ENCODE measurements at regions not wholly inside any gene's neighbourhood (a gene's known extent, or its start where the extent isn't known, plus 50 kb on each side); places are given as distances from the start of the nearest gene placed in this dataset.

DNA sequence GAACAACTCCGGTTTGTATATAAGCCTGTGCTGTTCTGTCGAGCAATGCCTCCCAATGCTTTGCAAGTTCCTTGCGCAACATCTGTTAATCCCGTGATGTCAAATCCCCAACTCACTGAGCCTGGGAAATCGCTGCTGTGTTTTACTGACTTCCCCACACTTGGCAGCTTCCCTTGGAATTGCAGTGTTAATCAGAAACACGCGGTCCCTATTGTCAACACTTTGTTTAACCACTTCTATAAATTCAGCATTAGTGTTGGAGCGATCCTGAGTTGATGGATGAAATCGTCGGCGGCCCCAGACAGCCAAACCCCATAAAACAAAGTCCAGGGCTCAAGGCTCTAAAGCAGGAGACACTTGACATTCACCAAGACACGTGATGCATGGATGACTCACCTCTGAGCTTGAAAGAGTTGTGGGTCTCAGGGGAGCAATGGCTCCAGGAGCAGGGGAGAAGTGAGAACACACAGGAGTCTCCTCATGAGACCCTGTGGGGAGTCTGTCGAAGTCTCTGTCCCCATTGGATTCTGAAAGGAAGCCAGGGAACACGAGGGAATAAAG, 555.3 kb downstream of the MIAT start:
- H3K27me3 ChIP-seq, result peaks cover 0 to 7% (median 5%) of the 10 kb centered on the region in 3 donors
- in situ Hi-C loops (cut with MboI; ENCODE audit: low sequenced_read_pairs in 4 of 4), result no loop called here

GRCh38 chr22:27213294-27213693, 555.9 kb downstream of the MIAT start:
- TF ChIP-seq, protein P1, sequence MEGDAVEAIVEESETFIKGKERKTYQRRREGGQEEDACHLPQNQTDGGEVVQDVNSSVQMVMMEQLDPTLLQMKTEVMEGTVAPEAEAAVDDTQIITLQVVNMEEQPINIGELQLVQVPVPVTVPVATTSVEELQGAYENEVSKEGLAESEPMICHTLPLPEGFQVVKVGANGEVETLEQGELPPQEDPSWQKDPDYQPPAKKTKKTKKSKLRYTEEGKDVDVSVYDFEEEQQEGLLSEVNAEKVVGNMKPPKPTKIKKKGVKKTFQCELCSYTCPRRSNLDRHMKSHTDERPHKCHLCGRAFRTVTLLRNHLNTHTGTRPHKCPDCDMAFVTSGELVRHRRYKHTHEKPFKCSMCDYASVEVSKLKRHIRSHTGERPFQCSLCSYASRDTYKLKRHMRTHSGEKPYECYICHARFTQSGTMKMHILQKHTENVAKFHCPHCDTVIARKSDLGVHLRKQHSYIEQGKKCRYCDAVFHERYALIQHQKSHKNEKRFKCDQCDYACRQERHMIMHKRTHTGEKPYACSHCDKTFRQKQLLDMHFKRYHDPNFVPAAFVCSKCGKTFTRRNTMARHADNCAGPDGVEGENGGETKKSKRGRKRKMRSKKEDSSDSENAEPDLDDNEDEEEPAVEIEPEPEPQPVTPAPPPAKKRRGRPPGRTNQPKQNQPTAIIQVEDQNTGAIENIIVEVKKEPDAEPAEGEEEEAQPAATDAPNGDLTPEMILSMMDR (IDR thresholded peaks at IDR 0.05 in 4 of 5, conservative IDR thresholded peaks at IDR 0.05 in 1 of 5), result no peak
- TF ChIP-seq POLR2A (IDR thresholded peaks at IDR 0.05), result no peak
- H3K4me3 ChIP-seq, result no peak overlapping the region
- peak overlapping the region; percentile 45 to 75 (median 58) for H3K27ac ChIP-seq
- ATAC-seq, result no peak
- H3K27me3 ChIP-seq, result peaks cover 0 to 8% (median 7%) of the 10 kb centered on the region in 3 donors
- no peaks in the 10 kb centered on the region for H3K9me3 ChIP-seq
- intact Hi-C loops (cut with DNase I; ENCODE audit: low total_unique reads), result loop anchor here (5.0 kb wide), 1 partner anchor 39 kb away; no protein-coding TSS in a partner anchor
- DNase-seq, result no peak
- no peaks in the 10 kb centered on the region for H3K4me1 ChIP-seq
- in situ Hi-C loops (cut with MboI; ENCODE audit: low sequenced_read_pairs in 4 of 4), result no loop called here
- H3K36me3 ChIP-seq, result no peaks in the 10 kb centered on the region

More for the DNA sequence above, 555.3 kb downstream of the MIAT start:
- intact Hi-C loops (cut with DNase I; ENCODE audit: low total_unique reads), result loop anchor here (5.0 kb wide), 1 partner anchor 40 kb away; no protein-coding TSS in a partner anchor
- H3K9me3 ChIP-seq, result no peaks in the 10 kb centered on the region
- TF ChIP-seq POLR2A (IDR thresholded peaks at IDR 0.05), result no peak
- H3K4me1 ChIP-seq, result no peaks in the 10 kb centered on the region
- ATAC-seq (peak; percentile 64 to 68), DNase-seq (peak; percentile 71 to 73)
- no peaks in the 10 kb centered on the region for H3K36me3 ChIP-seq
- H3K27ac ChIP-seq, result peak overlapping the region; percentile 45 to 75 (median 58)
- H3K4me3 ChIP-seq, result no peak overlapping the region

- TF ChIP-seq, protein P1 (IDR thresholded peaks at IDR 0.05 in 4 of 5, conservative IDR thresholded peaks at IDR 0.05 in 1 of 5), result no peak
- no peak for TF ChIP-seq POLR2A (IDR thresholded peaks at IDR 0.05)
- no peaks in the 10 kb centered on the region for H3K4me1 ChIP-seq
- intact Hi-C loops (cut with DNase I; ENCODE audit: low total_unique reads), result loop anchor here (5.0 kb wide), 1 partner anchor 38 kb away; no protein-coding TSS in a partner anchor
These were observed 556.6 kb downstream of the MIAT start for GRCh38 chr22:27213766-27214581.

GRCh38 chr22:27214691-27215090, 557.3 kb downstream of the MIAT start:
- H3K27ac ChIP-seq, result peak overlapping the region; percentile 26 to 75 (median 58)
- peaks cover 0 to 17% (median 7%) of the 10 kb centered on the region in 3 donors for H3K27me3 ChIP-seq
- in situ Hi-C loops (cut with MboI; ENCODE audit: low sequenced_read_pairs in 4 of 4) (no loop called here), intact Hi-C loops (cut with DNase I; ENCODE audit: low total_unique reads) (loop anchor here (5.0 kb wide), 1 partner anchor 38 kb away; no protein-coding TSS in a partner anchor)
- DNase-seq, result no peak
- H3K36me3 ChIP-seq, result no peaks in the 10 kb centered on the region
- H3K9me3 ChIP-seq, result no peaks in the 10 kb centered on the region
- no peaks in the 10 kb centered on the region for H3K4me1 ChIP-seq
- ATAC-seq, result no peak
- no peak overlapping the region for H3K4me3 ChIP-seq
- TF ChIP-seq, protein P1 (IDR thresholded peaks at IDR 0.05 in 4 of 5, conservative IDR thresholded peaks at IDR 0.05 in 1 of 5), result no peak
- no peak for TF ChIP-seq POLR2A (IDR thresholded peaks at IDR 0.05)

More at GRCh38 chr22:27213766-27214581, 556.6 kb downstream of the MIAT start:
- in situ Hi-C loops (cut with MboI; ENCODE audit: low sequenced_read_pairs in 4 of 4), result no loop called here
- Histone ChIP-seq H3K36me3 (no peaks in the 10 kb centered on the region), H3K27ac (peak overlapping the region; percentile 45 to 75 (median 58)), H3K27me3 (peaks cover 0 to 15% (median 7%) of the 10 kb centered on the region in 3 donors), H3K4me3 (no peak overlapping the region), H3K9me3 (no peaks in the 10 kb centered on the region)
- peak; percentile 46 to 56 for ATAC-seq
- peak; percentile 13 to 68 for DNase-seq

DNA sequence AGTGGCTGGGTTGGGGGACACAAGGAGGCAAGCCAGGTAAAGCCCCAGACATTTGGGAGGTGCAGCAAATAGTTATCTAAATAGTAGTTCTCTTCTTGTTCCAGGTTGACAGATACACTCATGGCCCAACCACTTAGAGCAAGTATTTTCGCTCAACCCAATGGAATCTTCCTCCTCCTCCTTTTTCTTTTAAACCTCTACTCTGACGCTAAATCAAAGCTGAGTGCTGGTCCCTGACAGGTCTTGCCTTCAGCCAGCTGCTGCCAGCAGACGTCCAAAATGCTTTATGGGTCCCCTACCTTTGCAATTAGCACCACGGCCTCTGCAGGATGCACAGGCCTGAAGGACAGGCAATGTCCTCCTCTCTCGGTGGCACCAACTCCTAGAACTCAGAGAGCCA, 558.5 kb downstream of the MIAT start:
- no peak overlapping the region for H3K27ac ChIP-seq
- ATAC-seq (no peak), DNase-seq (no peak)
- no peaks in the 10 kb centered on the region for H3K4me1 ChIP-seq
- no peak overlapping the region for H3K4me3 ChIP-seq
- peaks cover 0 to 17% (median 6%) of the 10 kb centered on the region in 3 donors for H3K27me3 ChIP-seq
- no peaks in the 10 kb centered on the region for H3K9me3 ChIP-seq
- H3K36me3 ChIP-seq, result no peaks in the 10 kb centered on the region
- TF ChIP-seq POLR2A (IDR thresholded peaks at IDR 0.05), result no peak
- TF ChIP-seq, protein P1 (IDR thresholded peaks at IDR 0.05 in 4 of 5, conservative IDR thresholded peaks at IDR 0.05 in 1 of 5), result no peak
- in situ Hi-C loops (cut with MboI; ENCODE audit: low sequenced_read_pairs in 4 of 4) (no loop called here), intact Hi-C loops (cut with DNase I; ENCODE audit: low total_unique reads) (no loop called here)

All from gastrocnemius medialis (tissue), 4 donors.